HCT116 (cell line): ENCODE measurements at regions not wholly inside any gene's neighbourhood (a gene's known extent, or its start where the extent isn't known, plus 50 kb on each side); places are given as distances from the start of the nearest gene placed in this dataset.

Source experiments
- CBX3 ChIP-seq: IDR thresholded peaks from 2 replicates; pipeline ENCODE4 v1.6.1; 2012; ENCODE audit warnings: low read depth
- CTCF ChIP-seq, 3 experiments: fragments of 200-600 bp in 1 of 3; sonication (generic) in 1 of 3; IDR thresholded peaks in 2 of 3; conservative IDR thresholded peaks in 1 of 3; 2 replicates each; pipeline ENCODE4 v1.5.1; 2012 to 2017; ENCODE audit warnings: low read depth in 2 of 3, low read length in 2 of 3, antibody characterized with exemption in 1 of 3, borderline replicate concordance in 1 of 3, control low read depth in 1 of 3, mild to moderate bottlenecking in 1 of 3, mixed read lengths in 1 of 3, mixed run types in 1 of 3, moderate library complexity in 1 of 3; ENCODE audit not compliant: insufficient read depth in 1 of 3
- EZH2 ChIP-seq: fragments of 200-600 bp; sonication (generic); IDR thresholded peaks from 2 replicates; pipeline ENCODE4 v1.6.1; 2017; ENCODE audit warnings: antibody characterized with exemption, mixed run types
- EZH2phosphoT487 ChIP-seq: fragments of 200-600 bp; IDR thresholded peaks from 2 replicates; pipeline ENCODE4 v1.6.1; 2018; ENCODE audit warnings: antibody characterized with exemption, borderline replicate concordance
- JUND ChIP-seq: IDR thresholded peaks from 2 replicates; pipeline ENCODE4 v1.6.1; 2012
- POLR2A ChIP-seq: IDR thresholded peaks from 2 replicates; pipeline ENCODE4 v1.7.0; 2011; ENCODE audit warnings: borderline replicate concordance; ENCODE audit not compliant: insufficient read depth, insufficient read length; ENCODE audit errors: extremely low read depth
- POLR2AphosphoS5 ChIP-seq: IDR thresholded peaks from 2 replicates; pipeline ENCODE4 v1.6.1; 2011; ENCODE audit warnings: mild to moderate bottlenecking, low read depth, low read length, moderate library complexity
- RAD21 ChIP-seq: IDR thresholded peaks from 2 replicates; pipeline ENCODE4 v1.6.1; 2012; ENCODE audit warnings: low read depth, mild to moderate bottlenecking
- REST ChIP-seq: IDR thresholded peaks from 2 replicates; pipeline ENCODE4 v1.6.1; 2012; ENCODE audit warnings: low read depth
- ZFX ChIP-seq: fragments of 450-650 bp; IDR thresholded peaks from 2 replicates; pipeline ENCODE4 v1.6.1; 2017
- ZNF274 ChIP-seq: fragments of 200-500 bp; sonication (Bioruptor generic); IDR thresholded peaks from 2 replicates; pipeline ENCODE4 v1.6.1; 2014; ENCODE audit warnings: mild to moderate bottlenecking, low read depth, low read length, inconsistent platforms

GRCh38 chr9:85244856-85245255, 496.9 kb downstream of the AGTPBP1 start:
- TF ChIP-seq CTCF (IDR thresholded peaks at IDR 0.05 in 2 of 3, conservative IDR thresholded peaks at IDR 0.05 in 1 of 3; ENCODE audit: borderline replicate concordance in 1 of 3, insufficient read depth in 1 of 3, low read depth in 2 of 3, low read length in 2 of 3) (no peak), ZNF274 (no peak), CBX3 (no peak), POLR2A (no peak), ZFX (no peak), EZH2 (no peak), REST (no peak), JUND (no peak), EZH2phosphoT487 (no peak), POLR2AphosphoS5 (no peak), RAD21 (no peak)
